Effector memory CD4-positive, alpha-beta T cell (primary cell): ENCODE measurements at regions not wholly inside any gene's neighbourhood (a gene's known extent, or its start where the extent isn't known, plus 50 kb on each side); places are given as distances from the start of the nearest gene placed in this dataset.

Experiments used
- DNase-seq, 3 donors: peaks; one replicate each; pipeline ENCODE4 v3.0.0-alpha.2; 2020
- H3K27ac ChIP-seq: 2 replicates; pipeline ENCODE4 v1.7.0; 2013; ENCODE audit warnings: mild to moderate bottlenecking, low read length, moderate library complexity; ENCODE audit not compliant: insufficient read depth, poor library complexity, severe bottlenecking
- H3K27me3 ChIP-seq: replicated peaks from 2 replicates; pipeline ENCODE4 v1.7.0; 2013; ENCODE audit warnings: mild to moderate bottlenecking, low read length; ENCODE audit not compliant: insufficient read depth, control insufficient read depth, poor library complexity, severe bottlenecking
- H3K36me3 ChIP-seq: 2 replicates; pipeline ENCODE4 v1.7.0; 2013; ENCODE audit warnings: mild to moderate bottlenecking, low read length, moderate library complexity; ENCODE audit not compliant: control insufficient read depth, insufficient read depth
- H3K4me1 ChIP-seq: 2 replicates; pipeline ENCODE4 v1.7.0; 2013; ENCODE audit warnings: low read length, mild to moderate bottlenecking; ENCODE audit not compliant: control insufficient read depth, insufficient read depth, poor library complexity, severe bottlenecking
- H3K4me3 ChIP-seq: 2 replicates; pipeline ENCODE4 v1.7.0; 2013; ENCODE audit warnings: low read length, low read depth, mild to moderate bottlenecking; ENCODE audit not compliant: insufficient read depth, poor library complexity, severe bottlenecking
- H3K9me3 ChIP-seq: 2 replicates; pipeline ENCODE4 v1.7.0; 2013; ENCODE audit warnings: mild to moderate bottlenecking, low read length, moderate library complexity; ENCODE audit not compliant: control insufficient read depth

DNA sequence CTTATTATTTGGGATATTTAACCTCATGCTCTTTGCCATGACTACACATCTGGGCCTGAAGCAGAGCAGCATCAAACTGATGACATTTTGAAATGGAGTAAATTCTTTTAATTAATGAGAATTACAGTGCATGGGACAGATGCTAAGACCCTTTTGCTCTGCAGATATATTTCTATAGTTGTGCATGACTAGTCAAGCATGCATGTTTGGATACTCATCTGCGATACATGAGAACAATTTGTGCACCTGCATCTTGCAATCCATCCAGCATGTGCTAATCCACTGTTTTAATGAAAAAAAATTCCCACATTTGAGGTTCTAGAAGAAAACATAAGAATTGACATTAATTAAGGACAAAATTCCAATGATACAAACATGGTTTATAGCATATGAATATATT, 1047.6 kb upstream of the ACO1 start:
- peaks cover 21% of the 10 kb centered on the region for H3K4me1 ChIP-seq
- no peaks in the 10 kb centered on the region for H3K36me3 ChIP-seq
- DNase-seq: no peak
- no peaks in the 10 kb centered on the region for H3K27me3 ChIP-seq
- no peak overlapping the region for H3K27ac ChIP-seq
- no peaks in the 10 kb centered on the region for H3K9me3 ChIP-seq
- no peak overlapping the region for H3K4me3 ChIP-seq

DNA sequence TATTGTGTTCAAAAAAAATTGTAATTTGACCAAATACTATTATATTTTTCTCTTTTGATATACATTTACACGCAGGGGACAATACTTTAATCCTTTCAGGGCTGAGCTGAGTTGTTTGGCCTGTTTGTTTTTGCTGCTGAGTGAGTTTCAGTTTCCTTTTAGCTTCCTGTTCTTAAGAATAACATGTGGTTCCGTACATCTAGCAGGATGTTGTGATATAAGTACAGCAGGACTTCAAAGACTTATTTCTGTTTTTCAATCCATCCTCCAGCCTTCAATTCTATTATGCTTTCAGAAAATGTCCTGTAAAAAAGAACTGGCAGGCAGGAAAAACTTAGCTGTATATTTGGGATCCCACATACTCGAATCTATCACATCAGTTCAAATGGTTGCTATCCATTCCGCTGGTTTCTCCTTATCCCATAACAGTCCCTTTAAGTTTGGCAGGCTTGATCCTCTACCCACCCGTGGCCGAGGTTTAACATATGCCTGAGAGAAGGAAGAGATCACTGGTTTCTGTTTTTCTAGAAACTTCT, 1037.3 kb upstream of the ACO1 start:
- Histone ChIP-seq H3K36me3 (no peaks in the 10 kb centered on the region), H3K4me1 (peaks cover 27% of the 10 kb centered on the region), H3K27me3 (no peaks in the 10 kb centered on the region), H3K9me3 (no peaks in the 10 kb centered on the region), H3K4me3 (peak overlapping the region; percentile 1), H3K27ac (peak overlapping the region; percentile 71)
- DNase-seq: no peak

DNA sequence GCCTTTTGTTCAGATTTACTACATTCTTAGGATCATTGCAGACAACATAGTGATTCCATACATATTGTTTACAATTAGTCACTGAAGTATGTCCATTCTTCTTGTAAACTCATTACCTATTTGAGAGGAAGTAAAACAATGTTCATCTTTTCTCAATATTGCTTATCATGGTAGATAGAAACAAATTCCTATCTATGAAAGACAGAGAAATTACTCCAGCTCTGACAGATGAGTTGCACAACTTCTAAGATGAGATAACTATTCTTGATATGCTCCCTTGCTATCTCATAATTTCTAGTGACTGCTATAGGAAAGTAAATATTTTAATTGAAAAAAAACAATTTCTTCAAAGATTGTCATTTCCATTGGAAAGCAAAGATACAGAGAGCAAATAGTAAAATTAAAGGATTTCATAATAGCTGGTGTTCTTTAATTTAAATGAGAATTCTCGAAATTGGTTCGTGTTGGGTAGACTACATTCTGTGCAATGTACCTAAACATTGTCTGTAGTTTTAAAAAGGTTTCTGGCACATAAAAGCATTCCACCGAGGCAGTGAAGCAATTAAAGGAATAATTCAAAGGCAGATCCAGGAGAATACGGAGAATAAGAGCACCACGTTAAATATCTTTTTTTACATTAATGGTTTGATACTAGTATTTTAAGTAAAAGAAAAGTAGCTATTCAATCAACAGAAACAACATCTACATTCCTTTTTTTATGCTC, 1029.1 kb upstream of the ACO1 start:
- Histone ChIP-seq H3K27ac (no peak overlapping the region), H3K4me3 (no peak overlapping the region), H3K36me3 (no peaks in the 10 kb centered on the region), H3K4me1 (no peaks in the 10 kb centered on the region), H3K9me3 (no peaks in the 10 kb centered on the region), H3K27me3 (no peaks in the 10 kb centered on the region)
- no peak for DNase-seq

DNA sequence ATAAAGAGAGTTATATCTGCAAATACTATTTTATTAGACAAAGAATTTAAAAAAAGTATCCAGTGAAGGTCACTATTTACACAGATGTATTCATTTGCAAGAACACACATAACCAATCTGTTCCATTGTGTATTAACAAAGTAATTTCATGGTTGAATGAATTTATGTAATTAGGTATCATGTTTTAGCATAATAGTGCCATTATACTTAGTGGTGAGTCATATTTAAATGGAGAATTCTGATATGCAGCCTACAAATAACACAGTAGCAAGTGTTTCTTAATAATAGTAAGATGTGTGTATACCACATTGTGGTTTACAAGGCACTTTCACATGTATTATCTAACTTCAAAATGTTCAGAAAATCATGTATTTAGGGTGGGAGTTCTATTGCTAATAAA, 1028.5 kb upstream of the ACO1 start:
- Histone ChIP-seq H3K27me3 (no peaks in the 10 kb centered on the region), H3K27ac (no peak overlapping the region), H3K4me3 (no peak overlapping the region), H3K9me3 (no peaks in the 10 kb centered on the region), H3K4me1 (no peaks in the 10 kb centered on the region), H3K36me3 (no peaks in the 10 kb centered on the region)
- DNase-seq: no peak

DNA sequence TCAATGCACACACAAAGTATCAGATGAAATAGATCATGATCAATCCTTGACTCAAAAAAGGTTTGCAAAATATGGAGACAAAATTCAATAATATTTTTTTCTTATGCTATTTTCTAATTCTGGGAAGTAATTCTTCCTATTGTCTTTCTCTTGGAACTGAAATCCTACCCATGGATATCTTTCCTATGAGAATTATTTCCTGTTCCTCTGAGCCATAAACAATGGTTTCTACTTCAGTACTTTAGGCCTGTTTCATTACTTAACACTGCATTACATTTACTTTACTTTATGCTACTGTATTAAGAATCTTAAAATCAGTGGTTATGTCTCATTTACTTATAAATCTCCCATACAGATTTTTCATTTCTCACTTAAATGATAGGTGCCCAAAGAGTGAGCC, 1025.4 kb upstream of the ACO1 start:
- H3K27ac ChIP-seq: no peak overlapping the region
- DNase-seq: no peak

DNA sequence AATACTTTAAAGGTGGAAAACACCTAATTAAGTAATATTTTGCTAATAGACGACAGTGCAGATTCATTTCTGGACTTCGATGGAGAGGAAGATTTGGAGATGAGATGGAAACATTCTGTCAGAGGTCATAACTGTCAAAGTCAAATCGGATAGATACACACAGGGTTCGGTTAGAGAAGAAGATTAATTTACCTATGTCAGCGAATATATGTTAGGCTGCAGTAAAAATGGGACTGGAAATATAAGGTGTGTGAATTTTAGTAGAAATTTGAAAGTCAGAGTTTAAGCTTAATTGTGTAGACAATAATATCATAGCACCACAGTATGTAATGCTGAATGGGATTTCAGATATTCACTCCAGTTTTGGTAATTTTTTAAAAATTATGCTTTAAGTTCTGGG, 1020.3 kb upstream of the ACO1 start:
- H3K27ac ChIP-seq: no peak overlapping the region
- H3K4me1 ChIP-seq: no peaks in the 10 kb centered on the region
- no peak overlapping the region for H3K4me3 ChIP-seq
- no peak for DNase-seq
- no peaks in the 10 kb centered on the region for H3K9me3 ChIP-seq
- no peaks in the 10 kb centered on the region for H3K36me3 ChIP-seq
- H3K27me3 ChIP-seq: no peaks in the 10 kb centered on the region

More for the DNA sequence above, 1025.4 kb upstream of the ACO1 start:
- H3K4me3 ChIP-seq: no peak overlapping the region
- no peaks in the 10 kb centered on the region for H3K36me3 ChIP-seq
- H3K4me1 ChIP-seq: no peaks in the 10 kb centered on the region
- H3K9me3 ChIP-seq: no peaks in the 10 kb centered on the region
- no peaks in the 10 kb centered on the region for H3K27me3 ChIP-seq

DNA sequence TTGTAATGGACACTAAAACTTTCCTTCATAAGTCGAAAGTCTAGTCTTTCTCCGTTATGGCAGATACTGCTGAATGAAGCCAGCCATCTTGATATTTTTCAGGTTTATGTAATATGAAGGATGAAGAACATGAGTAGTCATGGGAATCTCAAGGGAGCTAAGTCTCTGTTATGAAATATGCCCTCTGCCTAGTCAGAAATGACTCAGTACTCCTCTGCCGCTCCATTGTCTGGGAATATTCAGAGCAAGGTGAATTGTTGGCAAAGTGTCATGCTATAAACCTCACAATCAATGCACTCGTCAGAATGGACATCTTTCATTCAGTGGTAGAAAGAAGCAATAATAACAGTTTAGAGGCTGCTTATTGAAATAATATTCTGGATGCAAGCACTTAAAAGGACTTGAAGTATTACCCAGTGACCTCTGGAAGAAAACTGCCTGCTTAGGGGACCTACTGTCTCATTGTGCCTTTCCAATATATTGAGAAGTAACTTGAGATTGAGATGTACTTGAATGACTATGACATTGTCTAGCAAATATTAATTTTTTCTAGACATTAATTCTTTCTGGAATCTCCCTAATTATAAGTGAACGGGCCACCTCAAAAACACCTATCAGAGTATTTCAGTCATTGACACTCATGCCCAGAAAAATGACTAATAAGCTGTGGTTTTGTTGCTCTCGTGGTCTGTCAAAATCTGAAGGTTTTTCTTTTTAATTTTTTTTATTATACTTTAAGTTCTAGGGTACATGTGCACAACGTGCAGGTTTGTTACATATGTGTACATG, 1011.5 kb upstream of the ACO1 start:
- Histone ChIP-seq H3K36me3 (no peaks in the 10 kb centered on the region), H3K9me3 (no peaks in the 10 kb centered on the region), H3K4me1 (no peaks in the 10 kb centered on the region), H3K27ac (no peak overlapping the region), H3K4me3 (no peak overlapping the region), H3K27me3 (no peaks in the 10 kb centered on the region)
- no peak for DNase-seq

DNA sequence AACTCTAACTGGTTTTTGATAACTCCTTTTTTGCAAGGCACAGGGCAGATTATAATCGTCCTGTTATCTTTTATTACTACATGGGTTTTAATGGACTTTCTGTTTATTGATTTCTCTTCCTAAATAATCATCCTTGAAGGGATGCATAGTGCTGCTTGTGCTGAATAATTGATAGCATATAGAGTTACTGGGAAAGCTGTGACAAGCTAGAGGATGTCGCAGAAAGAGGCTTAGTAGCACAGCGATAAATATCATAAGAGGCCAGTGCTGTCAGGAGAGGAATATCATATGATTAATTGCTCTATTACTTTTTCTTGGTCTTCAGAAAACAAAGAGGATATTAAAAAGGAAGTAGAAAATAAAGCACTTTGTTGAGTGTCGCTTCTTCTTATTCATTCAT, 1007.1 kb upstream of the ACO1 start:
- H3K9me3 ChIP-seq: no peaks in the 10 kb centered on the region
- no peaks in the 10 kb centered on the region for H3K27me3 ChIP-seq
- H3K27ac ChIP-seq: no peak overlapping the region
- H3K36me3 ChIP-seq: no peaks in the 10 kb centered on the region
- no peaks in the 10 kb centered on the region for H3K4me1 ChIP-seq
- no peak overlapping the region for H3K4me3 ChIP-seq
- DNase-seq: no peak

DNA sequence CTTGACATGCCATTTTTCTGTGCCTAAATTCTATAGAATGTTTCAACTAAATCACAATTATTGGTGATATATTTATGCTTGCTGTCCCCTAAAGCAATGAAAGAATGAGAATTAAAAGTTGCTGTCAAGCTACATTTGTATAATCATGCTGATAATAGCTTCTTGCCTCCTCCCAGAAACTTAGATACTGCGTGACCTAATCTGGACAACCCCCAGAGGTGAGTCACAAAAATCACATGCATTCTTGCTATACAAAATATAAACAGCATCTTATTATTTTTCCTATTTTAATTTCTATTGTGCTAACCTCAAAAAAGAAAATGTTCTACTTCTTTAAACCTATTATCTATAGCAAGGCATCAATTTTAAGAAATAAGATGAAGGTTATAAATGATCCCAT, 995.8 kb upstream of the ACO1 start:
- H3K9me3 ChIP-seq: no peaks in the 10 kb centered on the region
- DNase-seq: no peak
- H3K27ac ChIP-seq: no peak overlapping the region
- H3K4me3 ChIP-seq: no peak overlapping the region
- H3K4me1 ChIP-seq: no peaks in the 10 kb centered on the region
- H3K27me3 ChIP-seq: no peaks in the 10 kb centered on the region
- no peaks in the 10 kb centered on the region for H3K36me3 ChIP-seq

DNA sequence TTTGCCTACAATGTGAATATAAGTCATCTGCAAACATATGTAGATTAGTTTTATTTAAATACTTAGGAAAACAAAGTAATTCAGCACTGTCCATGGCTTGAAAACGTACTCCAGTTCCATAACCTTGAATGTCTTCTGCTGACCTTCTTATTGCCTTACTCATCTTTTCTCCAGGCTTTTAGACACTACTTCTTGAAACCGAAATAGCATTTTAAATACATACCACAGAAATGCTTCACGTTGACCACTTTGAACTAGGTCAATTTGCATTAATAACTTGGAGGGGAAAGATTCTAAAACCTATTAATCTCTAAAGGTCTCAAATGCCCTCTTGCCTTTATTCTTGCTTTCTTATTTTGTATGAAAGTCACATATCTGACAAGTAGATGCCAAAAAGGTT, 995.4 kb upstream of the ACO1 start:
- no peaks in the 10 kb centered on the region for H3K9me3 ChIP-seq
- H3K27me3 ChIP-seq: no peaks in the 10 kb centered on the region
- no peak overlapping the region for H3K27ac ChIP-seq
- no peaks in the 10 kb centered on the region for H3K4me1 ChIP-seq
- no peaks in the 10 kb centered on the region for H3K36me3 ChIP-seq
- no peak for DNase-seq
- H3K4me3 ChIP-seq: no peak overlapping the region
